GM12872 (cell line): ENCODE measurements at regions not wholly inside any gene's neighbourhood (a gene's known extent, or its start where the extent isn't known, plus 50 kb on each side); places are given as distances from the start of the nearest gene placed in this dataset.

ENCODE experiments used
- TF ChIP-seq, protein P1 (sequence below): IDR thresholded peaks from 3 replicates; pipeline ENCODE4 v1.5.1; 2011; ENCODE audit warnings: low read depth, mild to moderate bottlenecking, low read length, moderate library complexity; ENCODE audit not compliant: insufficient read depth

DNA sequence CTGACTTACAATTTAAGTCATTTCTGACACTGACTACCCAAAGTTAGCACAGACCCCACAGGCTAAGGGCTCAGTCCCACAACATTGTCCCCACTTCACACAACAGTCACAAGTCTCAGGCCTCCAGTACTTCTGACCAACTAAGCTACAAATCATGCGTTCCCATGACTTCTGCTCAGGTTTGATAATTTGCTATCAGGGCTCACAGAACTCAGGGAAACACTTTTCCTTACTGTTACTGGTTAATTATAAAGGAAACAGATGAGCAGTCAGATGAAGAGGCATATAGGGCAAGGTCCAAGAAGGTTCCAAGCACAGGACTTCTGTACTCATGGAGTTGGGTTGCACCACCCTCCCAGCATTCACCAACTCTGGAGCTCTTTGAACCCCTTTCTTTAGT is 151.2 kb upstream of the TNR start:
- TF ChIP-seq, protein P1, sequence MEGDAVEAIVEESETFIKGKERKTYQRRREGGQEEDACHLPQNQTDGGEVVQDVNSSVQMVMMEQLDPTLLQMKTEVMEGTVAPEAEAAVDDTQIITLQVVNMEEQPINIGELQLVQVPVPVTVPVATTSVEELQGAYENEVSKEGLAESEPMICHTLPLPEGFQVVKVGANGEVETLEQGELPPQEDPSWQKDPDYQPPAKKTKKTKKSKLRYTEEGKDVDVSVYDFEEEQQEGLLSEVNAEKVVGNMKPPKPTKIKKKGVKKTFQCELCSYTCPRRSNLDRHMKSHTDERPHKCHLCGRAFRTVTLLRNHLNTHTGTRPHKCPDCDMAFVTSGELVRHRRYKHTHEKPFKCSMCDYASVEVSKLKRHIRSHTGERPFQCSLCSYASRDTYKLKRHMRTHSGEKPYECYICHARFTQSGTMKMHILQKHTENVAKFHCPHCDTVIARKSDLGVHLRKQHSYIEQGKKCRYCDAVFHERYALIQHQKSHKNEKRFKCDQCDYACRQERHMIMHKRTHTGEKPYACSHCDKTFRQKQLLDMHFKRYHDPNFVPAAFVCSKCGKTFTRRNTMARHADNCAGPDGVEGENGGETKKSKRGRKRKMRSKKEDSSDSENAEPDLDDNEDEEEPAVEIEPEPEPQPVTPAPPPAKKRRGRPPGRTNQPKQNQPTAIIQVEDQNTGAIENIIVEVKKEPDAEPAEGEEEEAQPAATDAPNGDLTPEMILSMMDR = no peak

DNA sequence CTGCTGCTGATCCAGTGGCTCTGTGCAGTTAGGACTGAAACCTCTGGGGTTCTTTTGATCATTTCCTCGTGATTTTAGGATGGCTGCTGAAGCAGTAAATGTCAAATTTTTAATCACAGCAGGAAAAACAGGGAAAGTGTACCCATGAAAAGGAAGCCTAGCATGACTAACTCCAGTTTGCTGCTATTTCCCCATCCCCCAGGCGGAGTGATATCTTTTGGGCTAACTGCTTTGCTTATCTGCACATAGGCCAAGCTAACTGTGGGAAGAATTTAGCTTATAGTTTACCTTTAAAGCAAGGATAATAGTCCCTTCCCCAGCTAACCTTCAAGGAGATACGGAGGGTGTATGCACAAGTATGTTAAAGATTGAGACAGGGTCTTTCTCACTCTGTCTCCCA is 149.8 kb upstream of the TNR start:
- TF ChIP-seq, protein P1 = no peak

DNA sequence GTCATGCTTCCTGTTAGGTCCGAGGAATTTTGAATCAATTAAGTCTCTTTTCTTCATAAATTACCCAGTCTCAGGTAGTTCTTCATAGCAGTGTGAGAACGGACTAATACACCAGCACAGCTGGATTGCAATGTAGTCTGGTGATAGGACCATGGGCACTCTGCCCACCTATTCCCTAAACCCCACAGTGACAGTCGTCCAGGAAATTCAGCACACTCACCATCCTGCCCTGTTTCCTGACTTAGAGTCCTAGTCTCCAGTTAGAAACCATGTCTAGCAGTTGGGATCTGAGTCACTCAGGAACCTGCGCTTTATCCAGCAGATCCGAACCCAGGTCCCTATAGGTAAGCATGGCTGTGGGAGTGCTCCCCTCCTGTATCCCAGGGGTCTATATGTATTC is 149.3 kb upstream of the TNR start:
- TF ChIP-seq, protein P1 = no peak

DNA sequence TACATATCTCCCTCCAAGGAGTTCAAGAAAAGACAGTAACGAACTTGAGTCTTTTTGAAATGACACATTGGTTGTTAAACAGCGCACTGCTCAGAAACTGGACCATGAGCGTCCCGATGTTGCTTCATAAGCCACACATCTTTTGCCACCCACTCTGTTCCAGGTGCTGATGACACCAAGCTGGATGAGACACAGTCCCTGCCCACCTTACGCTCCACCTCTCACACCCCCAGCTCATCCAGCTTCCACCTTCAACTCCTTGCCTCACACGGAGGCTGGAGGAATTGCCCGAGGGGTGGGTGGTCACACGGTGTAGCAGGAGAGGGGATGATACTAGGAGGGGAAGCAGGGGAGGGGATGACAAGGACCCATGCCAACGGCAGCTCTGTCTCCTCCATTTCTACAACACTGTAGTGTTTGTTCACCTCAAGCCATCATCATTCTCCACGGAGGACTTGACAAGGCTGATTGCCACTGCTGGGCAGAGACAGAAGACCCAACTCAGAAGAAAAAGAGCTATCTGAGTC is 148.5 kb upstream of the TNR start:
- TF ChIP-seq, protein P1 = no peak

DNA sequence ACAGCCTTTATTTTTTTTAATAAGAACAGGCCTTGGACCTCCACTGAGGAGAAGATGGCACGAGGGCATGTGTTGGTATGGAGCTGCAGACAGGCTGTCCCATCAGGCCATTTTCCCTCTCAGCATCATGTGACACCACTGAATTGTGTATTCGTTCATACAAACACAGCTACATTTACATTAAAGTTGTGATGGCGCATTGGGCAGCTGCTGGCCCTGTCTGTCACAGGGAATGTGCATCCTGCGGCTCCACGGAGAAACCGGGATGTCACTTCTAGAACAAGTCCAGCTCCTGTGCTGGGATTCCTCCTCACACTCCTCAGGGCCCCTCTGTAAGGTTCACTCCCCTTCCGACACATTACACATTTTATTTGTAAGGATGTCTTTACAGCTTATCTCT is 147.6 kb upstream of the TNR start:
- TF ChIP-seq, protein P1 = no peak

DNA sequence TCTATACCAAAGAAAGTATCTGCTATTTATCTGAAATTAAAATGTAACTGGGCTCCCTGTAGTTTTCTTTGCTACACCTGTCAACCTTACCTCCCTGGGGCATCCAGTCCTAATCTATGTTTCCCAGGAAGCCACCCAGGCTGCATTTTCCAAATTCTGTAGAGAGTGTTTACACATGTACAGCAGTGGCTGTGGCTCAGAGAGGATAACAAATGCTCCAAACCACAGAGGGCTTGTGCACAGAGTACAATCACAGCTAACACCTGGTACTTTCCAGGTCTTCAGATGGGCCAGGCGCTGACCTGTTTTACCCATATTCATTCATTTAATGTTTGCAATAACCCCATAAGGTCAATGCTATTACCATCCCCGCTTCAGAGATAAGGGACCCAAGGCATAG is 146.5 kb upstream of the TNR start:
- TF ChIP-seq, protein P1 = no peak

DNA sequence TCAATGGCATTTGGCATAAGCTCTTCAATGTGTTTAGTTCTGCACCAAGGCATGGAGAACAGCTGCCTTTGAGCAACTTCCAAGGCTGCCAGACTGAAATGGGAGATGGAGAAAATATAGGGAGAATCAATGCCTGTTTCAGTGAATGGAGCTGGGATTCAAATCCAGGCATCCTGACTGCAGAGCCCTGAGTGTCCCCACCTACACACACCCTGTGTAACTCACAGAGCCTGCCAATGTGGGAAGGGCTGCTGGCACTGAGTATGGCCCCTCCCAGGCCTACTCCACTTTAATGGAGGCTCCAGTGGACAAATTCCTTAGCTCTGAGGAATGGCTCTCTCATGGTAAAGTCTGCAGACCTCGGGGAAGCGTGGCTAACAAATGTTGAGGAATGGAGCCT is 145.6 kb upstream of the TNR start:
- TF ChIP-seq, protein P1 = no peak
